ENCODE measurements at regions not wholly inside any gene's neighbourhood (a gene's known extent, or its start where the extent isn't known, plus 50 kb on each side); places are given as distances from the start of the nearest gene placed in this dataset.

DNA sequence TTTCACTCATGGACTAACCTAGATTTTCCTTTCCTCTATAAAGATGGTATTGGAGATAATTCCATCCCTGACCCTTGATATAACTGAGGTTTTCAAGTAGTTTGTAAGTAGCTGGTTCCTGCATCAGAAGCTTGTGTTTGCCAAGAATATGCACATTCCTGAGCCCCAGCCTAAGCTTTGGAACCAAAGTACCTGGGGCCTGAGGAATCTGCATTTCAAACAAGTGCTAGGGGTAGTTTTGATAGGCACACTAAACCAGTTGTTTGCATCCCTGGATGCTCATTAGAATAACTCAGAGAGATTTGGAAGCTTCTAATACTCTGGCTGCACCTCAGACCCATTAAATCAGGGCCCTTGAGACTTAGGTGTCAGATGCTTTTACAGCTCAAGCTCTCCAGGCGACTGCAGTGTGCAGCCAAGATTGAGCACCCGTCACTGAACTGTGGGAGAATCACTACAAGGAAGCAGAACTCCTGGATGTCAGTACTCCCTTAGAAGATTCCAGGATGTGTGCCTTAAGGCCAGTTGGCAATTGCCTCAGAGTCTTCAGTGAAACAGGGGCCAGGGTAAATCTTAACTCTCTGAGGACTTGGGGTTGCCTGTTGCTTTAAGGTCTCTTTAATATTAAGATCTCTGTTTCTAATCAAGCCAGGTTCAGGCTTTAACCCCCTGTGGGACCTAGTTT, 565.0 kb downstream of the REEP3 start:
- H3K27ac ChIP-seq (ENCODE audit: low read depth in 2 of 2, low read length in 1 of 2): no peak overlapping the region
- H3K4me1 ChIP-seq (ENCODE audit: control insufficient read depth in 2 of 2, insufficient read depth in 2 of 2, low read length in 1 of 2): no peaks in the 10 kb centered on the region
- H3K27me3 ChIP-seq (ENCODE audit: control insufficient read depth in 1 of 2, insufficient read depth in 2 of 2, low read length in 2 of 2): no peaks in the 10 kb centered on the region
- H3K4me3 ChIP-seq (ENCODE audit: low read depth in 1 of 2, low read length in 2 of 2): no peak overlapping the region
- WGBS, 2 donors: 66 to 92% methylated on average over 2 of the region's 2 CpGs
- no peaks in the 10 kb centered on the region for H3K9me3 ChIP-seq (ENCODE audit: control insufficient read depth in 2 of 2, insufficient read depth in 1 of 2, low read depth in 1 of 2, low read length in 1 of 2)
- no peaks in the 10 kb centered on the region for H3K36me3 ChIP-seq (ENCODE audit: control insufficient read depth in 2 of 2, insufficient read depth in 2 of 2, low read length in 1 of 2)

DNA sequence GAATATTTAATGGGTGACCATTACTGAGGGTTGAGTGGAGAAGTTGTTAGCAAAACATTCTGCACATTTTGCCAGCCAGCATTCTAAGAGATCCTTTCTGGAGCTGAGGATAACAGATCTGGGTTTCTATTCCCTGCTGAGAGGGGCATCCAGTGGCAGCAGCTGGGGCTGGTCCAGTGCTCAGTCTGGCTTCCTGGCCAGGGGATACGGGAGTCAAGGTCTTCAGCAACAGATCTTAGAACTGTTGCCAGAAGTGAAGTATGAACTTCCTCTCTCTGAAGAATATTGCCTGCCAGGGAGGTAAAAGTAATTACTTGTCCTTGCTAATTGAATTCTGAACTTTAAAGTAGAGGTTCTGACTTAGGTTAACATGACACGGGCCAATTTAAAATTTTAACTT, 568.4 kb downstream of the REEP3 start:
- no peak overlapping the region for H3K4me3 ChIP-seq (ENCODE audit: low read depth in 1 of 2, low read length in 2 of 2)
- H3K27me3 ChIP-seq (ENCODE audit: control insufficient read depth in 1 of 2, insufficient read depth in 2 of 2, low read length in 2 of 2): no peaks in the 10 kb centered on the region
- no peaks in the 10 kb centered on the region for H3K4me1 ChIP-seq (ENCODE audit: control insufficient read depth in 2 of 2, insufficient read depth in 2 of 2, low read length in 1 of 2)
- H3K27ac ChIP-seq (ENCODE audit: low read depth in 2 of 2, low read length in 1 of 2): no peak overlapping the region
- H3K36me3 ChIP-seq (ENCODE audit: control insufficient read depth in 2 of 2, insufficient read depth in 2 of 2, low read length in 1 of 2): no peaks in the 10 kb centered on the region
- no peaks in the 10 kb centered on the region for H3K9me3 ChIP-seq (ENCODE audit: control insufficient read depth in 2 of 2, insufficient read depth in 1 of 2, low read depth in 1 of 2, low read length in 1 of 2)
- WGBS, 2 donors: 30 to 51% methylated on average over 2 of the region's 2 CpGs

DNA sequence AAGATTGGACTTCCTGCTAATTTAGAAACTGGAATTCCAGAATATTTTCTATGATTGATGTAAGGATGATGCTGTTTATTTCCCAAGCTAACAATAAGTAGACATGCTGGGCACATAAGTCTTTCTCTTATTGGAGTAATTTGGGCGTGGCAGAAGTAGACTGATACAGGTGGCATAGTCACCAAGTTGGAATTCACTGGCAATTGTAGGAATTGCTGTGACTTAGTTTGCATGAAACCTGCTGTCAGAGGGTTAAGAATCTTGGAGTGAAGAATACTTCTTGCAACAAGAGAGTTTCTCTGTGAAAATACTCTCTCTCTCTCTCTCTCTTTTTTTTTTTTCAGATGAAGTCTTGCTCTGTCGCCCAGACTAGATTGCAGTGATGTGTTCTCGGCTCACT, 569.7 kb downstream of the REEP3 start:
- WGBS, 2 donors: 75 to 82% methylated on average over 3 of the region's 3 CpGs
- Histone ChIP-seq H3K4me3 (ENCODE audit: low read depth in 1 of 2, low read length in 2 of 2) (no peak overlapping the region), H3K36me3 (ENCODE audit: control insufficient read depth in 2 of 2, insufficient read depth in 2 of 2, low read length in 1 of 2) (no peaks in the 10 kb centered on the region)

DNA sequence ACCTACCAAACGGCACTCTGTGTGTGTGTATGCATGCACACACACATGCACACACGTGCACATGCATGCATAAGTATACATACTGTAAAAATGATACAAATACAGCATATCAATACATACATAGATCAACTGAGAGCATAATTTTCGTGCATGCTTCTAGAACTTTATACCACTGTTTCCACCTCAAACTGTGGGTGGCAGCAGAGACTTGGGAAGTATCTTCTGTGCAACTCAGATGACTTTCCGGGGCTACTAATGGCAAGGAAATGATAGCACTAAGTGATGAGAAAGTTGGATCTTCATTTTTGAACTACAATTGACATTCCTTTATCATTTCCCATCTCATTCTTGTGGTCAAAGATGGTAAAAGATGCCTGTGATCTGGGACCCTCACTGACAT, 570.7 kb downstream of the REEP3 start:
- Histone ChIP-seq H3K36me3 (ENCODE audit: control insufficient read depth in 2 of 2, insufficient read depth in 2 of 2, low read length in 1 of 2) (no peaks in the 10 kb centered on the region), H3K9me3 (ENCODE audit: control insufficient read depth in 2 of 2, insufficient read depth in 1 of 2, low read depth in 1 of 2, low read length in 1 of 2) (no peaks in the 10 kb centered on the region)

More for the DNA sequence above, 569.7 kb downstream of the REEP3 start:
- Histone ChIP-seq H3K4me1 (ENCODE audit: control insufficient read depth in 2 of 2, insufficient read depth in 2 of 2, low read length in 1 of 2) (no peaks in the 10 kb centered on the region), H3K27ac (ENCODE audit: low read depth in 2 of 2, low read length in 1 of 2) (no peak overlapping the region), H3K9me3 (ENCODE audit: control insufficient read depth in 2 of 2, insufficient read depth in 1 of 2, low read depth in 1 of 2, low read length in 1 of 2) (no peaks in the 10 kb centered on the region), H3K27me3 (ENCODE audit: control insufficient read depth in 1 of 2, insufficient read depth in 2 of 2, low read length in 2 of 2) (no peaks in the 10 kb centered on the region)

DNA sequence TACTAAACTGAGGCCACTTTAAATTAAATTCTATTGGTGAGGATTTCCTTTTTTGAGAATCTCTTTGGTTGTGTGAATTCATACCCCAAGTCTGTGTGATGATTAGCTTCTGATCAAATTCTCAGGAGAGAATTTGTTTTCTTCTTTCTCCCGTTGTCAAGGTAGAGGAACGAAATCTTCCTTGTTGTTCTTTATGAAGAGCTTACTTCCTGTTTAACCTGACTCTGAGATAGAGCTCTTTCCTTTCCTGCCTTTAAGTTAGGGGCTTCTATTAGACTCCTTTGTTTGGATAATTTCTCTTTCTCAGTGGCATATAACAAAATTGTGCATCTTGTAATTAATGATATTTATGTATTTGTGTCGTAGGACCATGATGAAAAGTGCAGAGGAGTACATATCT, 572.1 kb downstream of the REEP3 start:
- Histone ChIP-seq H3K27ac (ENCODE audit: low read depth in 2 of 2, low read length in 1 of 2) (no peak overlapping the region), H3K9me3 (ENCODE audit: control insufficient read depth in 2 of 2, insufficient read depth in 1 of 2, low read depth in 1 of 2, low read length in 1 of 2) (no peaks in the 10 kb centered on the region)
- WGBS, 2 donors: 58 to 65% methylated on average over 3 of the region's 3 CpGs

More for the DNA sequence above, 570.7 kb downstream of the REEP3 start:
- 49% methylated on average over 4 of the region's 4 CpGs for WGBS, 2 donors
- H3K27me3 ChIP-seq (ENCODE audit: control insufficient read depth in 1 of 2, insufficient read depth in 2 of 2, low read length in 2 of 2): no peaks in the 10 kb centered on the region
- no peak overlapping the region for H3K4me3 ChIP-seq (ENCODE audit: low read depth in 1 of 2, low read length in 2 of 2)
- H3K27ac ChIP-seq (ENCODE audit: low read depth in 2 of 2, low read length in 1 of 2): no peak overlapping the region
- no peaks in the 10 kb centered on the region for H3K4me1 ChIP-seq (ENCODE audit: control insufficient read depth in 2 of 2, insufficient read depth in 2 of 2, low read length in 1 of 2)

DNA sequence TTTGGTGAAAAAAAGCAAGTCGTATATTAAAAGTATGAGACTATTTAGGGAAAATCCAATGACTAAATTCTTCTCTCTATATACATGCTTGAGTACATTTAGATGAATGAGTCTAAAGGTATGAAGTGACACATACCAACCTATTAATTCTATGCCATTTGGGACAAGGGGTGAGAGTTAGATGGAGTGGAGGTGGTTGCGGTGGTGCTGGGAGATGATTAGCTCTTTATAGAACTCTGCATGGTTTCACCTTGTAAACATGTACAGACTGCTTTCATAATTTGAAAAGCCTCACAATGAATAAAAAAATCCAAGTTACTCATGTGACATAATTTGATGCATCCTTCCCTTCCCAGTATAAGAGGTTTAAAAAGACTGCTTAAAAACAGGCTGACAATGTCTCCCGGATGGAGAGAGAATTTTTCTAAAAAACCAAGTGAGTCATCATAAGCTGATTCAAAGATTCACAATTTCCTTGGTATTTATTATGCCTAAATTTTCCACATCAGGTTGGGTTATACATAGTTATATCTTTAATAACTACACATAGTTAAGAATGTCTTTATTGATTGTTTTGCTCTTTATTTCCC, 572.8 kb downstream of the REEP3 start:
- Histone ChIP-seq H3K27me3 (ENCODE audit: control insufficient read depth in 1 of 2, insufficient read depth in 2 of 2, low read length in 2 of 2) (no peaks in the 10 kb centered on the region), H3K4me3 (ENCODE audit: low read depth in 1 of 2, low read length in 2 of 2) (no peak overlapping the region), H3K9me3 (ENCODE audit: control insufficient read depth in 2 of 2, insufficient read depth in 1 of 2, low read depth in 1 of 2, low read length in 1 of 2) (no peaks in the 10 kb centered on the region), H3K27ac (ENCODE audit: low read depth in 2 of 2, low read length in 1 of 2) (no peak overlapping the region), H3K4me1 (ENCODE audit: control insufficient read depth in 2 of 2, insufficient read depth in 2 of 2, low read length in 1 of 2) (no peaks in the 10 kb centered on the region), H3K36me3 (ENCODE audit: control insufficient read depth in 2 of 2, insufficient read depth in 2 of 2, low read length in 1 of 2) (no peaks in the 10 kb centered on the region)
- 82 to 85% methylated on average over 3 of the region's 3 CpGs for WGBS, 2 donors

More for the DNA sequence above, 572.1 kb downstream of the REEP3 start:
- no peaks in the 10 kb centered on the region for H3K36me3 ChIP-seq (ENCODE audit: control insufficient read depth in 2 of 2, insufficient read depth in 2 of 2, low read length in 1 of 2)
- no peak overlapping the region for H3K4me3 ChIP-seq (ENCODE audit: low read depth in 1 of 2, low read length in 2 of 2)
- H3K27me3 ChIP-seq (ENCODE audit: control insufficient read depth in 1 of 2, insufficient read depth in 2 of 2, low read length in 2 of 2): no peaks in the 10 kb centered on the region
- H3K4me1 ChIP-seq (ENCODE audit: control insufficient read depth in 2 of 2, insufficient read depth in 2 of 2, low read length in 1 of 2): no peaks in the 10 kb centered on the region

DNA sequence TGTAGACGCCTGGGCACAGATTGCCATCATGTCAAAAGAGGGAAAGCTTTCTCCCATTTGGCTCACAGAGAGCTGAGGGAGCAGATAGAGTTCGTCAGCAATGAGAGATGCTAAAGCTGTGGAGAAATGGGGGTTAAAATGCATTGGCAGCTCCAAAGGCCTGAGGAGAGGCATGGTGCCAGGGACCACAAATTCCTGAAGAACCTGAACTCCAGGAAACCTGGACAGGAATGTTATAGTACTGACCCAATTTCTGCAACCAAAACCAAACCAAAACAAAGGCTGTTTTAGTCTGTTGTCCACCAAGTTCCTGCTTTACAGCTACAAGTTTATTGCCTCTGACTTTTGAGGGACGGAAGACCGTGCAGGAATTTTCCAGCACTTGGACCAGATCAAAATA, 575.7 kb downstream of the REEP3 start:
- Histone ChIP-seq H3K4me3 (ENCODE audit: low read depth in 1 of 2, low read length in 2 of 2) (no peak overlapping the region), H3K36me3 (ENCODE audit: control insufficient read depth in 2 of 2, insufficient read depth in 2 of 2, low read length in 1 of 2) (no peaks in the 10 kb centered on the region), H3K27ac (ENCODE audit: low read depth in 2 of 2, low read length in 1 of 2) (no peak overlapping the region), H3K9me3 (ENCODE audit: control insufficient read depth in 2 of 2, insufficient read depth in 1 of 2, low read depth in 1 of 2, low read length in 1 of 2) (no peaks in the 10 kb centered on the region), H3K27me3 (ENCODE audit: control insufficient read depth in 1 of 2, insufficient read depth in 2 of 2, low read length in 2 of 2) (no peaks in the 10 kb centered on the region), H3K4me1 (ENCODE audit: control insufficient read depth in 2 of 2, insufficient read depth in 2 of 2, low read length in 1 of 2) (no peaks in the 10 kb centered on the region)
- WGBS, 2 donors: 66 to 76% methylated on average over 4 of the region's 4 CpGs

DNA sequence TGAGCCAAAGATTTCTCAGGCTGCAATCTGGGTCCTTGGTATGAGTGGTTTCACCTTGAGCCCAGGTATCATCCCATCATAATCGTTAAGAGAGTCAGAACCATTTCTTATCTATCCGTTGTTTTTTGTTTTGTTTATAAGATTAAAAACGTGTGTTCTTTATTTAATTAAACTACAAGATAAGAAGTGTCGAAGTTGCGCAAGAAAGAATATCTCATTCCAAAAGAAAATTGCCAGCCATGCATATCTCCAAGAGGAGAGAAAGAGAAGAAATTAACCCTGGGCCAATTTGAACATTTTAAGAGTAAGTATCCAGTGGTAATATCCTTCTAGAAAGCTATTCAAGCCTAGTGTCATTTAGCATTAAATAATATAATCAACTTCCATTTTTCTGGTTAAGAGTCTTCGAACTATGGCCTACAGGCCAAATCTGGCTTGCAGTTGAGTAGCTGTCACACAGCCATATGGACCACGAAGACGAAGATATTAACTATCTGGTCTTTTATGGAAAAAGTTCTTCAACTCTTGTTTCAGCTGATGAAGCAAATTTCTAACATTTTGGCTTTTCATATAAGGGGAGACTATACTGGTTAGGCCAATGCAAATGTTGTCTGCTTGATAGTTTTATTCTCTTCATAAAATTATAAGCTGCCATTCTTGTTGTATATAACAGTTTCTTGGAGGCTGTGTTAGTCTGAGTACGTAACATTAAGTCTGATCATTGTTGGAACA, 576.4 kb downstream of the REEP3 start:
- Histone ChIP-seq H3K36me3 (ENCODE audit: control insufficient read depth in 2 of 2, insufficient read depth in 2 of 2, low read length in 1 of 2) (no peaks in the 10 kb centered on the region), H3K4me3 (ENCODE audit: low read depth in 1 of 2, low read length in 2 of 2) (no peak overlapping the region), H3K27me3 (ENCODE audit: control insufficient read depth in 1 of 2, insufficient read depth in 2 of 2, low read length in 2 of 2) (no peaks in the 10 kb centered on the region), H3K4me1 (ENCODE audit: control insufficient read depth in 2 of 2, insufficient read depth in 2 of 2, low read length in 1 of 2) (no peaks in the 10 kb centered on the region), H3K27ac (ENCODE audit: low read depth in 2 of 2, low read length in 1 of 2) (no peak overlapping the region), H3K9me3 (ENCODE audit: control insufficient read depth in 2 of 2, insufficient read depth in 1 of 2, low read depth in 1 of 2, low read length in 1 of 2) (no peaks in the 10 kb centered on the region)
- WGBS, 2 donors: 84 to 86% methylated on average over 9 of the region's 9 CpGs

DNA sequence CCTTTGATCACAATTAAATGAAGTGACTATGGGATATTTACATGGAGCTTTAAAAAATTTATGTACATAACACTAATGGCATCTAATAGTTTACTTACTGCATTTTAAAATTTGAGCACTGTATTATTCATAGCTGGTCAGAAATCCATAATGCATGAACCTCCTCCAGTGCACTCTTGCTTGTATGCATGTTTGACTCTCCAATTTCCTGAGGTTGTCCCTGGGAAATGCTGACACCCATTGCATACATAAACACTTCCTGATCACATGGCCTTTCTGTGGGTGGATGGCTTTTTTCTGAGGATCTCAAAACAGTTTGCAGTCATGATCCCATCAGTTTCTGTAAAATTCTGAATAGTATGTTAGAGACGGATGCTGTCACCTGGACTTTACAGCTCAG, 577.8 kb downstream of the REEP3 start:
- Histone ChIP-seq H3K27ac (ENCODE audit: low read depth in 2 of 2, low read length in 1 of 2) (no peak overlapping the region), H3K36me3 (ENCODE audit: control insufficient read depth in 2 of 2, insufficient read depth in 2 of 2, low read length in 1 of 2) (no peaks in the 10 kb centered on the region), H3K9me3 (ENCODE audit: control insufficient read depth in 2 of 2, insufficient read depth in 1 of 2, low read depth in 1 of 2, low read length in 1 of 2) (no peaks in the 10 kb centered on the region), H3K4me3 (ENCODE audit: low read depth in 1 of 2, low read length in 2 of 2) (no peak overlapping the region), H3K27me3 (ENCODE audit: control insufficient read depth in 1 of 2, insufficient read depth in 2 of 2, low read length in 2 of 2) (no peaks in the 10 kb centered on the region), H3K4me1 (ENCODE audit: control insufficient read depth in 2 of 2, insufficient read depth in 2 of 2, low read length in 1 of 2) (no peaks in the 10 kb centered on the region)
- 90 to 93% methylated on average over 1 of the region's 1 CpG for WGBS, 2 donors

Data from esophagus (tissue), 2 donors.